Gastrocnemius medialis (tissue), 4 donors: ENCODE measurements at regions not wholly inside any gene's neighbourhood (a gene's known extent, or its start where the extent isn't known, plus 50 kb on each side); places are given as distances from the start of the nearest gene placed in this dataset.
A peak's percentile ranks its signal among the peaks of the same experiment; 100 is the strongest.

ENCODE experiments used
- ATAC-seq, 2 donors: fragments of 150-250 bp; one replicate each; pipeline ENCODE4 v1.9.1; 2016
- DNase-seq, 2 donors: peaks; one replicate each; pipeline ENCODE4 v3.0.0-alpha.2; 2019
- H3K27ac ChIP-seq, 4 donors: fragments of 200-600 bp; sonication (generic); 1 replicate in 1 of 4; 2 replicates in 3 of 4; pipeline ENCODE4 v1.5.1; 2016 to 2018; ENCODE audit warnings: mild to moderate bottlenecking in 2 of 4, moderate library complexity in 1 of 4
- H3K27me3 ChIP-seq, 3 donors: fragments of 200-600 bp; sonication (generic) in 2 of 3; 1 replicate in 1 of 3; 2 replicates in 2 of 3; pipeline versions ENCODE4 v1.5.1 to v1.6.0; 2016 to 2019; ENCODE audit warnings: mild to moderate bottlenecking in 1 of 3, moderate library complexity in 1 of 3
- H3K36me3 ChIP-seq, 2 donors: fragments of 200-600 bp; sonication (generic) in 1 of 2; one replicate each; pipeline ENCODE4 v1.5.1; 2017 to 2018
- H3K4me1 ChIP-seq, 2 donors: fragments of 200-600 bp; sonication (generic) in 1 of 2; one replicate each; pipeline ENCODE4 v1.5.1; 2016 to 2017; ENCODE audit warnings: mild to moderate bottlenecking in 2 of 2
- H3K4me3 ChIP-seq, 4 donors: fragments of 200-600 bp; sonication (generic) in 3 of 4; 1 replicate in 1 of 4; 2 replicates in 3 of 4; pipeline ENCODE4 v1.5.1; 2016 to 2019; ENCODE audit warnings: mild to moderate bottlenecking in 2 of 4
- H3K9me3 ChIP-seq, 3 donors: fragments of 200-600 bp; sonication (generic) in 2 of 3; 1 replicate in 1 of 3; 2 replicates in 2 of 3; pipeline ENCODE4 v1.5.1; 2016 to 2019
- POLR2A ChIP-seq, 2 donors: fragments of 450-650 bp; IDR thresholded peaks; one replicate each; pipeline ENCODE4 v1.6.1; 2017; ENCODE audit warnings: antibody characterized with exemption in 2 of 2, mild to moderate bottlenecking in 2 of 2, moderate library complexity in 2 of 2
- in situ Hi-C, 4 donors: fragments of 200-750 bp; cut with MboI; loops; one replicate each; pipeline versions ENCODE4 v1.15.0 to v1.8.0; 2017; ENCODE audit warnings: low sequenced_read_pairs in 4 of 4
- intact Hi-C: fragments of 100-400 bp; cut with DNase I; formaldehyde crosslinking; loops from one replicate; pipeline ENCODE4 v1.15.1; 2023; ENCODE audit warnings: low total_unique reads
- TF ChIP-seq, protein P1 (sequence below), 5 experiments: fragments of 450-650 bp in 3 of 5; fragments of 200-600 bp in 2 of 5; sonication (generic) in 2 of 5; IDR thresholded peaks in 4 of 5; conservative IDR thresholded peaks in 1 of 5; 1 replicate in 4 of 5; 2 replicates in 1 of 5; pipeline ENCODE4 v1.5.1; 2016 to 2019; ENCODE audit warnings: antibody characterized with exemption in 5 of 5, mild to moderate bottlenecking in 3 of 5, moderate library complexity in 3 of 5

DNA sequence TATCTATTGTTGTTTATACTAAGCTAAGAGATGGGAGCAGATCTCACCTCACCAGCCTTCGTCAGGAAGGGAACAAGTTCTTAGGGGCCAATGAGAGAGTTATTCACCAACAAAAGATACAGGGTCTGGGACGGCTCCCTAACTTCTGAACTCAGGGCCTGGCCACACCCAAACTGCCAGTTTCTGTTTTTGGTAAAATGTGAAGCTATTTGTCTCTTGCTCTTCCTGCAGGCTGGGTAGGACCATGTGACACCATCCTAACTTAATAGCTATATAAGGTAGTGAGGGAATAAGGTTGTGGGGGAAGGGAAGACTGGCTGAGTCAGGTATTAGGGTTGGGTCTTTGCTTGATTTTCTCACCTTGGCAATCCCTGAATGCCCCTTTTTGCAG is 480.5 kb downstream of the KDM4C start:
- Histone ChIP-seq H3K27ac (no peak overlapping the region), H3K27me3 (no peaks in the 10 kb centered on the region), H3K4me1 (no peaks in the 10 kb centered on the region), H3K9me3 (no peaks in the 10 kb centered on the region), H3K36me3 (no peaks in the 10 kb centered on the region), H3K4me3 (no peak overlapping the region)
- DNase-seq (no peak), ATAC-seq (no peak)
- in situ Hi-C loops (no loop called here), intact Hi-C loops (loop anchor here (10.0 kb wide), 1 partner anchor 143 kb away; no protein-coding TSS in a partner anchor)
- TF ChIP-seq, protein P1, sequence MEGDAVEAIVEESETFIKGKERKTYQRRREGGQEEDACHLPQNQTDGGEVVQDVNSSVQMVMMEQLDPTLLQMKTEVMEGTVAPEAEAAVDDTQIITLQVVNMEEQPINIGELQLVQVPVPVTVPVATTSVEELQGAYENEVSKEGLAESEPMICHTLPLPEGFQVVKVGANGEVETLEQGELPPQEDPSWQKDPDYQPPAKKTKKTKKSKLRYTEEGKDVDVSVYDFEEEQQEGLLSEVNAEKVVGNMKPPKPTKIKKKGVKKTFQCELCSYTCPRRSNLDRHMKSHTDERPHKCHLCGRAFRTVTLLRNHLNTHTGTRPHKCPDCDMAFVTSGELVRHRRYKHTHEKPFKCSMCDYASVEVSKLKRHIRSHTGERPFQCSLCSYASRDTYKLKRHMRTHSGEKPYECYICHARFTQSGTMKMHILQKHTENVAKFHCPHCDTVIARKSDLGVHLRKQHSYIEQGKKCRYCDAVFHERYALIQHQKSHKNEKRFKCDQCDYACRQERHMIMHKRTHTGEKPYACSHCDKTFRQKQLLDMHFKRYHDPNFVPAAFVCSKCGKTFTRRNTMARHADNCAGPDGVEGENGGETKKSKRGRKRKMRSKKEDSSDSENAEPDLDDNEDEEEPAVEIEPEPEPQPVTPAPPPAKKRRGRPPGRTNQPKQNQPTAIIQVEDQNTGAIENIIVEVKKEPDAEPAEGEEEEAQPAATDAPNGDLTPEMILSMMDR (IDR thresholded peaks at IDR 0.05 in 4 of 5, conservative IDR thresholded peaks at IDR 0.05 in 1 of 5): no peak
- TF ChIP-seq POLR2A (IDR thresholded peaks at IDR 0.05): no peak

DNA sequence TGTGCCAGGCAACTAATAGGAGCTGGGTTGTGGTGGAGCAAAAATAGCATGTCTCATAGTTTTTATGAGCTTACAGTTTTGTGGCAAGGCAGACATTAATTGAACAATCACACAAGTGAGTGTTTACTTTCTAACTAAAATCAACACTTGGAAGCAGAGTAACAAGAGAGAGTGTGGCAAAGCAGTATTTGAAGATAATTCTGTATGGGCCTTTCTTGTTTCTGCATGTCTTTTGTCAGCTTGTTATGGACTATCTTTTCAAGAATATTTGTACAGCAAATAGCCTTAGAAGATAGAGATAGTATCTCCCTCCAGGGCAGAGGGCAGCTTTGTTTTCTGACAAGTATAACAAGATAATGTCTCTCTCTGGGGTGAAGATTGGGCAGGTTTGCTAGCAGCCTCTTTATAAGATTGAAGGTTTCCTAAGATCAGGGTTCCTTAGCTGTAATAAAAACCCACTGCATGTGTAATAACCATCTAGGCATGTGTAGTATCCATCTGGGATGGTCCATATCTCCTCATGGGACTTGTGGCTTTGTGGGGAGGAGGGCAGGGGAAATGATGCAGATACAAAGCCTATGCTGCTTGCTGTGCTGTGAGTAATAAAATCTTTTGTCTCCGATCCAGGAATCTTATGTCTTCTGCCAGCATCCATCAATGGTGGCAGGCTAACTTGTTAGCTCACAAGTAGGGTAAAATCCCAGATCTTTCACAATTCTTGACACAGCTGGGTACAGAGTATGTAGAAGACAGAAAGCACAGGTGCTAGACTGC is 479.9 kb downstream of the KDM4C start:
- TF ChIP-seq, protein P1 (IDR thresholded peaks at IDR 0.05 in 4 of 5, conservative IDR thresholded peaks at IDR 0.05 in 1 of 5): no peak
- no peak for TF ChIP-seq POLR2A (IDR thresholded peaks at IDR 0.05)
- Histone ChIP-seq H3K4me1 (no peaks in the 10 kb centered on the region), H3K9me3 (no peaks in the 10 kb centered on the region), H3K36me3 (no peaks in the 10 kb centered on the region), H3K27me3 (no peaks in the 10 kb centered on the region), H3K27ac (no peak overlapping the region), H3K4me3 (no peak overlapping the region)
- no peak for DNase-seq
- in situ Hi-C loops: no loop called here
- intact Hi-C loops: loop anchor here (10.0 kb wide), 1 partner anchor 143 kb away; no protein-coding TSS in a partner anchor
- no peak for ATAC-seq

DNA sequence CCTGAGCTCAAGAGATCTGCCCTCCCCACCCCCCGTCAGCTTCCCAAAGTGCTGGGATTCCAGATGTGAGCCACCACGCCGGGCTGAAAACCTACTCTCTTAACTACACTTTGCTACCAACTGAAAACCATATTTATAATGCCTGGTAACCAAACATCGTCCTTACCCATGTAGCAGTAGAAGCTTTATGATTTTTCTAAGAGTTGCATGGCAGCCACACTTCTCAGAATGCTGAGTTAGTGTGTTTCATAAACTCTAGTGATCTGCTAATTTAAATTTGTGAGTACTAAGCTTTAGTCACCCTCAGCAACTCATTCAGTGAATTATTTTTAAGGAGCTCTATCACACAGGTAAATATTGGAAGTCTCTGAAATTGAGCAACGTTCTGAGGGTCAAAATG is 478.4 kb downstream of the KDM4C start:
- ATAC-seq (no peak), DNase-seq (no peak)
- intact Hi-C loops: loop anchor here (10.0 kb wide), 1 partner anchor 141 kb away; no protein-coding TSS in a partner anchor
- no peak for TF ChIP-seq POLR2A (IDR thresholded peaks at IDR 0.05)
- TF ChIP-seq, protein P1 (IDR thresholded peaks at IDR 0.05 in 4 of 5, conservative IDR thresholded peaks at IDR 0.05 in 1 of 5): no peak
- Histone ChIP-seq H3K9me3 (no peaks in the 10 kb centered on the region), H3K36me3 (no peaks in the 10 kb centered on the region), H3K27me3 (no peaks in the 10 kb centered on the region), H3K4me3 (no peak overlapping the region), H3K4me1 (no peaks in the 10 kb centered on the region), H3K27ac (no peak overlapping the region)
- in situ Hi-C loops: no loop called here

DNA sequence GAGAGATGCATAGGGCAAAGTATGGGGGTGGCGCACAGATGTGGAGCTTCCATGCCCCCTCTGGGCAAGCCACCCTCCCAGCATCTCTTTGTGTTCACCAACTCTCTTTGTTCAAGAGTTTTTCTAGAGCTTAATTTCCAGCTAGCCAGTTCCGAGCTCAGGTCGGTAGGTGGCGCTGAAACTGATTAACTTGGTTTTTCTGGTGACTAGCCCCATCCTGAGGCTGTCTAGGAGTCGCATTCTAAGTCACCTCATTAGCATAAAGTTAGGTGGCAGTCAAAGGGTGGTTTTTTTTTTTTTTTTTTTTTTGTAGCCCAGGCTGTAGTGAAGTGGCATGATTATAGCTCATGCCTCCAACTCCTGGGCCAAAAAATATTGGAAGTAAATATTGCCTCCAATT is 476.4 kb downstream of the KDM4C start:
- Histone ChIP-seq H3K9me3 (no peaks in the 10 kb centered on the region), H3K27me3 (no peaks in the 10 kb centered on the region), H3K4me1 (no peaks in the 10 kb centered on the region), H3K36me3 (no peaks in the 10 kb centered on the region), H3K27ac (no peak overlapping the region), H3K4me3 (no peak overlapping the region)
- DNase-seq (no peak), ATAC-seq (no peak)
- in situ Hi-C loops (no loop called here), intact Hi-C loops (loop anchor here (10.0 kb wide), 1 partner anchor 139 kb away; no protein-coding TSS in a partner anchor)
- no peak for TF ChIP-seq POLR2A (IDR thresholded peaks at IDR 0.05)
- TF ChIP-seq, protein P1 (IDR thresholded peaks at IDR 0.05 in 4 of 5, conservative IDR thresholded peaks at IDR 0.05 in 1 of 5): peak in 1 of 5 experiments; percentile 41
